ENCODE measurements at regions not wholly inside any gene's neighbourhood (a gene's known extent, or its start where the extent isn't known, plus 50 kb on each side); places are given as distances from the start of the nearest gene placed in this dataset.
"Not testable (repeated sequence)": the region's sequence is repeated elsewhere in the genome, so short reads cannot be mapped to it uniquely, and the experiment has no call there.

GRCh38 chr3:5054098-5054497 lies 68.0 kb upstream of the ARL8B start:
- H3K4me2 ChIP-seq (ENCODE audit: low read length), result no peak overlapping the region
- no peaks in the 10 kb centered on the region for H3K9me2 ChIP-seq (replicated peaks; ENCODE audit: control insufficient read depth, low read length)
- no peaks in the 10 kb centered on the region for H3F3A ChIP-seq (ENCODE audit: control insufficient read depth, insufficient read depth)
- H3K9me3 ChIP-seq (ENCODE audit: control insufficient read depth, insufficient read depth, low read length), result no peaks in the 10 kb centered on the region
- H3K79me2 ChIP-seq (ENCODE audit: control insufficient read depth, low read length), result no peaks in the 10 kb centered on the region
- H3K27me3 ChIP-seq (ENCODE audit: control insufficient read depth, low read length), result peaks cover 11% of the 10 kb centered on the region
- H3K4me3 ChIP-seq (ENCODE audit: low read length), result no peak overlapping the region
- no peaks in the 10 kb centered on the region for H3K36me3 ChIP-seq (ENCODE audit: control insufficient read depth, low read length)
- no peaks in the 10 kb centered on the region for H4K20me1 ChIP-seq (ENCODE audit: control insufficient read depth, insufficient read depth, low read depth, low read length)
- H3K4me1 ChIP-seq (ENCODE audit: control insufficient read depth, low read length), result no peaks in the 10 kb centered on the region
- TF ChIP-seq EZH2phosphoT487 (IDR thresholded peaks at IDR 0.05; ENCODE audit: borderline replicate concordance, low read length) (no peak), CTCF (IDR thresholded peaks at IDR 0.05; ENCODE audit: low read depth, low read length, poor library complexity, severe bottlenecking) (no peak)
- H3K27ac ChIP-seq (ENCODE audit: low read depth, low read length), result no peak overlapping the region

GRCh38 chr3:5054579-5054978 lies 67.5 kb upstream of the ARL8B start:
- H3K9me2 ChIP-seq (replicated peaks; ENCODE audit: control insufficient read depth, low read length); H3K4me2 ChIP-seq (ENCODE audit: low read length); H3K4me1 ChIP-seq (ENCODE audit: control insufficient read depth, low read length); H3K9me3 ChIP-seq (ENCODE audit: control insufficient read depth, insufficient read depth, low read length); H3K79me2 ChIP-seq (ENCODE audit: control insufficient read depth, low read length); H3K27ac ChIP-seq (ENCODE audit: low read depth, low read length); H3F3A ChIP-seq (ENCODE audit: control insufficient read depth, insufficient read depth); H3K36me3 ChIP-seq (ENCODE audit: control insufficient read depth, low read length); H3K4me3 ChIP-seq (ENCODE audit: low read length); H4K20me1 ChIP-seq (ENCODE audit: control insufficient read depth, insufficient read depth, low read depth, low read length): not testable (repeated sequence)
- H3K27me3 ChIP-seq (ENCODE audit: control insufficient read depth, low read length), result peaks cover 11% of the 10 kb centered on the region

DNA sequence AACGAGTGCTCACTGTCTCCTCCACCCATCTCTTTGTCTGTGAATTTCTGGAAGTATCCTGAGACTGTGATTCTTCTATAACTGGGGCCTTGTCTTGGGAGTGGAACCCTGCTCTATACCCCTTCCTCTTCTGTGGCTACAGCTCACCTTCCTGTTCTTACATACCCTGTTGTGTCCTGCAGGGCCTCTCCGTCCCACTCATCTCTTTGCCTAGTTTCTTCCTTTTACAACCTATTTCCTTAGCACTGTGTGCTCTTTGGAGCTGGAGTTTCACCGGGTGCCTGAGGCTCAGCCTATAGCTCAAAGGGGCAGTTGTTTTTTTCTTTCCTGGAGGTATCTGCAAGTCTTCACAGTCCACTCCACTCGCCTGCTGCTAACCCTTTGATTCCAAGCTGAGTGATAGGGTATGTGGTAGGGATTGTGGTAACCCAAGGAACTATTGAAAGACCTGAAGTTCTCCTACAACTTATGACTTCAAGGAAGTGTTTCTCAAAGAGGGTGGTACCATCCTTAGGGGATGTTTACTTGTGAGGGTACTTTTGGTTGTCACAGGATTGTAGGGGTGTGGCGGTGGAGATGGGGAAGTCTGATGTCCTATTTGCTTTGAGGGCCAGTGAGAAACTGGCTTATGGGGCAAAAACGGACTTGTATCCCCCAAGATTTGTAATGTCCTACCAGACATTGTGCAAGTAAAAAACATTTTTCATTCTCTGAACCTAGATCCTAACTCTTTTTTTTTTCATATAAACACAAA lies 66.6 kb upstream of the ARL8B start:
- Histone ChIP-seq H3K36me3 (ENCODE audit: control insufficient read depth, low read length) (no peaks in the 10 kb centered on the region), H3K79me2 (ENCODE audit: control insufficient read depth, low read length) (no peaks in the 10 kb centered on the region), H3K9me3 (ENCODE audit: control insufficient read depth, insufficient read depth, low read length) (no peaks in the 10 kb centered on the region), H3K4me1 (ENCODE audit: control insufficient read depth, low read length) (no peaks in the 10 kb centered on the region), H3K27me3 (ENCODE audit: control insufficient read depth, low read length) (peaks cover 15% of the 10 kb centered on the region), H4K20me1 (ENCODE audit: control insufficient read depth, insufficient read depth, low read depth, low read length) (no peaks in the 10 kb centered on the region), H3K9me2 (replicated peaks; ENCODE audit: control insufficient read depth, low read length) (no peaks in the 10 kb centered on the region), H3K27ac (ENCODE audit: low read depth, low read length) (no peak overlapping the region), H3K4me3 (ENCODE audit: low read length) (no peak overlapping the region), H3F3A (ENCODE audit: control insufficient read depth, insufficient read depth) (no peaks in the 10 kb centered on the region), H3K4me2 (ENCODE audit: low read length) (no peak overlapping the region)
- TF ChIP-seq EZH2phosphoT487 (IDR thresholded peaks at IDR 0.05; ENCODE audit: borderline replicate concordance, low read length), result no peak
- TF ChIP-seq CTCF (IDR thresholded peaks at IDR 0.05; ENCODE audit: low read depth, low read length, poor library complexity, severe bottlenecking), result no peak

- no peaks in the 10 kb centered on the region for H3F3A ChIP-seq (ENCODE audit: control insufficient read depth, insufficient read depth)
- H3K27ac ChIP-seq (ENCODE audit: low read depth, low read length), result no peak overlapping the region
- TF ChIP-seq CTCF (IDR thresholded peaks at IDR 0.05; ENCODE audit: low read depth, low read length, poor library complexity, severe bottlenecking), result no peak
- no peak for TF ChIP-seq EZH2phosphoT487 (IDR thresholded peaks at IDR 0.05; ENCODE audit: borderline replicate concordance, low read length)
- no peaks in the 10 kb centered on the region for H3K9me2 ChIP-seq (replicated peaks; ENCODE audit: control insufficient read depth, low read length)
- no peak overlapping the region for H3K4me3 ChIP-seq (ENCODE audit: low read length)
- no peaks in the 10 kb centered on the region for H3K79me2 ChIP-seq (ENCODE audit: control insufficient read depth, low read length)
- H3K9me3 ChIP-seq (ENCODE audit: control insufficient read depth, insufficient read depth, low read length), result no peaks in the 10 kb centered on the region
- peaks cover 15% of the 10 kb centered on the region for H3K27me3 ChIP-seq (ENCODE audit: control insufficient read depth, low read length)
- no peak overlapping the region for H3K4me2 ChIP-seq (ENCODE audit: low read length)
- H4K20me1 ChIP-seq (ENCODE audit: control insufficient read depth, insufficient read depth, low read depth, low read length), result no peaks in the 10 kb centered on the region
- no peaks in the 10 kb centered on the region for H3K36me3 ChIP-seq (ENCODE audit: control insufficient read depth, low read length)
- H3K4me1 ChIP-seq (ENCODE audit: control insufficient read depth, low read length), result no peaks in the 10 kb centered on the region
These were observed 66.0 kb upstream of the ARL8B start for GRCh38 chr3:5056111-5056391.

All from DOHH2 (cell line).